T-cell (primary cell): ENCODE measurements at regions not wholly inside any gene's neighbourhood (a gene's known extent, or its start where the extent isn't known, plus 50 kb on each side); places are given as distances from the start of the nearest gene placed in this dataset.

Experiments
- ATAC-seq, 4 experiments: fragments of 200-7000 bp in 3 of 4; fragments of 150-1000 bp in 1 of 4; cut with Tn5 transposase; replicated peaks in 1 of 4; 1 replicate in 3 of 4; 2 replicates in 1 of 4; pipeline ENCODE4 v1.10.0; 2021; ENCODE audit warnings: moderate library complexity in 3 of 4, mild to moderate bottlenecking in 2 of 4, moderate number of reproducible peaks in 1 of 4
- CTCF ChIA-PET, 2 donors: fragments of 300-600 bp; sonication (Branson Sonifier 250); formaldehyde crosslinking; loops; one replicate each; lab custom pipeline; 2022; ENCODE audit warnings: antibody characterized with exemption in 2 of 2; lab: Charles Lee
- POLR2A ChIA-PET, 2 donors: fragments of 300-600 bp; sonication (Branson Sonifier 250); formaldehyde crosslinking; loops; one replicate each; lab custom pipeline; 2022; ENCODE audit warnings: antibody characterized with exemption in 2 of 2; lab: Charles Lee
- DNase-seq, 35 experiments: peaks; one replicate each; pipeline versions ENCODE4 v3.0.0 to v3.0.0-alpha.2; 2013 to 2023
- H3K27ac ChIP-seq: one replicate; pipeline ENCODE4 v1.5.1; 2013; ENCODE audit warnings: low read length
- H3K27me3 ChIP-seq, 2 experiments: replicated peaks in 1 of 2; 1 replicate in 1 of 2; 2 replicates in 1 of 2; pipeline versions ENCODE4 v1.6.1 to v1.7.0; 2013; ENCODE audit warnings: low read length in 1 of 2, mixed read lengths in 1 of 2; ENCODE audit not compliant: control insufficient read depth in 2 of 2, insufficient read depth in 2 of 2; ENCODE audit errors: extremely low read depth in 1 of 2
- H3K36me3 ChIP-seq, 2 donors: 1 replicate in 1 of 2; 2 replicates in 1 of 2; pipeline versions ENCODE4 v1.6.1 to v1.7.0; 2013; ENCODE audit warnings: low read length in 1 of 2; ENCODE audit not compliant: control insufficient read depth in 2 of 2, insufficient read depth in 1 of 2; ENCODE audit errors: extremely low read depth in 1 of 2
- H3K4me1 ChIP-seq, 2 experiments: 1 replicate in 1 of 2; 2 replicates in 1 of 2; pipeline versions ENCODE4 v1.6.1 to v1.7.0; 2013; ENCODE audit warnings: low read length in 2 of 2, mixed read lengths in 1 of 2; ENCODE audit not compliant: insufficient read depth in 2 of 2, control insufficient read depth in 1 of 2; ENCODE audit errors: extremely low read depth in 1 of 2
- H3K4me3 ChIP-seq, 2 donors: 1 replicate in 1 of 2; 2 replicates in 1 of 2; pipeline versions ENCODE4 v1.5.1 to v1.7.0; 2013; ENCODE audit warnings: mild to moderate bottlenecking in 2 of 2, low read length in 1 of 2, moderate library complexity in 1 of 2; ENCODE audit not compliant: control insufficient read depth in 1 of 2; ENCODE audit errors: extremely low read depth in 1 of 2
- H3K9me3 ChIP-seq: 2 replicates; pipeline ENCODE4 v1.7.0; 2013
- H3K27ac Mint-ChIP-seq, 2 donors: one replicate each; pipeline ENCODE4 v1.8.0; 2020 to 2021; ENCODE audit warnings: mild to moderate bottlenecking in 2 of 2, mixed read lengths in 2 of 2
- H3K27me3 Mint-ChIP-seq, 2 donors: one replicate each; pipeline ENCODE4 v1.8.0; 2021 to 2022; ENCODE audit warnings: mixed read lengths in 2 of 2
- H3K36me3 Mint-ChIP-seq: one replicate; pipeline ENCODE4 v1.8.0; 2021; ENCODE audit warnings: mixed read lengths
- H3K4me1 Mint-ChIP-seq, 3 donors: one replicate each; pipeline ENCODE4 v1.8.0; 2020 to 2022; ENCODE audit warnings: mixed read lengths in 3 of 3, mild to moderate bottlenecking in 1 of 3
- H3K4me3 Mint-ChIP-seq, 3 donors: one replicate each; pipeline ENCODE4 v1.8.0; 2020 to 2022; ENCODE audit warnings: mild to moderate bottlenecking in 3 of 3, mixed read lengths in 3 of 3, moderate library complexity in 3 of 3
- H3K9me3 Mint-ChIP-seq, 3 donors: one replicate each; pipeline ENCODE4 v1.8.0; 2020 to 2022; ENCODE audit warnings: mixed read lengths in 3 of 3
- WGBS: methylation state at CpG from one replicate; pipeline ENCODE4 v1.1.5; 2013; ENCODE audit warnings: missing lambda C conversion rate; ENCODE audit not compliant: insufficient coverage; 5-methylcytosine and 5-hydroxymethylcytosine counted together

GRCh38 chr7:27315066-27315465 is 72.5 kb downstream of the EVX1 start:
- ATAC-seq (no peak), DNase-seq (no peak)
- 83% methylated on average over 1 of the region's 5 CpGs for WGBS
- H3K4me1 Mint-ChIP-seq: no peaks in the 10 kb centered on the region
- no peak overlapping the region for H3K4me3 Mint-ChIP-seq
- no peaks in the 10 kb centered on the region for H3K4me1 ChIP-seq
- peaks cover 2 to 7% of the 10 kb centered on the region in 2 experiments for H3K27me3 ChIP-seq
- CTCF ChIA-PET: interaction anchor here in 1 of 2 donors (0.5 kb wide), 1 partner anchor 1176 kb away, joined by 3 read pairs; no protein-coding TSS in a partner anchor
- H3K36me3 ChIP-seq: no peaks in the 10 kb centered on the region
- H3K27ac ChIP-seq: no peak overlapping the region
- no peaks in the 10 kb centered on the region for H3K9me3 ChIP-seq
- no peaks in the 10 kb centered on the region for H3K36me3 Mint-ChIP-seq
- H3K4me3 ChIP-seq: no peak overlapping the region
- H3K9me3 Mint-ChIP-seq: peaks cover 4 to 12% (median 8%) of the 10 kb centered on the region in 3 donors
- H3K27me3 Mint-ChIP-seq: peaks cover 23 to 26% of the 10 kb centered on the region in 2 donors
- no peak overlapping the region for H3K27ac Mint-ChIP-seq
- POLR2A ChIA-PET: interaction anchor here in 1 of 2 donors (0.7 kb wide), 1 partner anchor 216 kb away, joined by 4 read pairs; no protein-coding TSS in a partner anchor

- ATAC-seq: no peak
- CTCF ChIA-PET: interaction anchor here in 1 of 2 donors (0.7 kb wide), 1 partner anchor 759 kb away, joined by 3 read pairs; no protein-coding TSS in a partner anchor
These were observed 73.7 kb downstream of the EVX1 start for GRCh38 chr7:27316311-27316710.

GRCh38 chr7:27324246-27324645 is 81.6 kb downstream of the EVX1 start:
- H3K4me3 Mint-ChIP-seq: no peak overlapping the region
- H3K27me3 Mint-ChIP-seq: peaks cover 11 to 27% of the 10 kb centered on the region in 2 donors
- no peak for DNase-seq
- H3K27ac ChIP-seq: no peak overlapping the region
- ChIA-PET CTCF (no interaction called here), POLR2A (no interaction called here)
- no peak for ATAC-seq
- H3K9me3 ChIP-seq: no peaks in the 10 kb centered on the region
- no peaks in the 10 kb centered on the region for H3K4me1 Mint-ChIP-seq
- no peaks in the 10 kb centered on the region for H3K36me3 Mint-ChIP-seq
- H3K4me1 ChIP-seq: no peaks in the 10 kb centered on the region
- no peak overlapping the region for H3K27ac Mint-ChIP-seq
- H3K9me3 Mint-ChIP-seq: peaks cover 0 to 2% (median under 1%) of the 10 kb centered on the region in 3 donors
- H3K4me3 ChIP-seq: no peak overlapping the region
- H3K36me3 ChIP-seq: no peaks in the 10 kb centered on the region
- H3K27me3 ChIP-seq: peaks cover 0 to 2% of the 10 kb centered on the region in 2 experiments

More at GRCh38 chr7:27316311-27316710, 73.7 kb downstream of the EVX1 start:
- POLR2A ChIA-PET: no interaction called here
- H3K4me3 Mint-ChIP-seq: no peak overlapping the region
- WGBS: 43% methylated on average over 2 of the region's 3 CpGs
- Histone ChIP-seq H3K4me1 (no peaks in the 10 kb centered on the region), H3K36me3 (no peaks in the 10 kb centered on the region), H3K27me3 (peaks cover 2 to 7% of the 10 kb centered on the region in 2 experiments), H3K4me3 (no peak overlapping the region), H3K9me3 (no peaks in the 10 kb centered on the region), H3K27ac (no peak overlapping the region)
- DNase-seq: no peak
- H3K36me3 Mint-ChIP-seq: no peaks in the 10 kb centered on the region
- no peaks in the 10 kb centered on the region for H3K4me1 Mint-ChIP-seq
- H3K9me3 Mint-ChIP-seq: peaks cover 4 to 12% (median 8%) of the 10 kb centered on the region in 3 donors
- peaks cover 18 to 21% of the 10 kb centered on the region in 2 donors for H3K27me3 Mint-ChIP-seq
- H3K27ac Mint-ChIP-seq: no peak overlapping the region

- WGBS: no CpG with 5 or more reads among the region's 1 CpG
- H3K4me1 ChIP-seq: no peaks in the 10 kb centered on the region
- DNase-seq (no peak), ATAC-seq (no peak)
- Mint-ChIP-seq H3K36me3 (no peaks in the 10 kb centered on the region), H3K4me3 (no peak overlapping the region), H3K27ac (no peak overlapping the region), H3K4me1 (no peaks in the 10 kb centered on the region), H3K27me3 (peaks cover 5 to 13% of the 10 kb centered on the region in 2 donors), H3K9me3 (peaks cover 5 to 13% (median 12%) of the 10 kb centered on the region in 3 donors)
- no peak overlapping the region for H3K27ac ChIP-seq
- H3K36me3 ChIP-seq: no peaks in the 10 kb centered on the region
- H3K4me3 ChIP-seq: no peak overlapping the region
- ChIA-PET CTCF (no interaction called here), POLR2A (no interaction called here)
- H3K9me3 ChIP-seq: no peaks in the 10 kb centered on the region
- H3K27me3 ChIP-seq: peaks cover 0 to 2% of the 10 kb centered on the region in 2 experiments
These were observed 87.3 kb downstream of the EVX1 start for GRCh38 chr7:27329909-27330308.

- Histone ChIP-seq H3K9me3 (no peaks in the 10 kb centered on the region), H3K4me1 (no peaks in the 10 kb centered on the region), H3K4me3 (no peak overlapping the region), H3K27ac (no peak overlapping the region), H3K27me3 (peaks cover 0 to 10% of the 10 kb centered on the region in 2 experiments), H3K36me3 (no peaks in the 10 kb centered on the region)
- WGBS: no CpG with 5 or more reads among the region's 2 CpGs
- Mint-ChIP-seq H3K9me3 (no peaks in the 10 kb centered on the region), H3K4me3 (no peak overlapping the region), H3K36me3 (no peaks in the 10 kb centered on the region), H3K4me1 (no peaks in the 10 kb centered on the region), H3K27ac (no peak overlapping the region), H3K27me3 (peaks cover 21 to 31% of the 10 kb centered on the region in 2 donors)
- CTCF ChIA-PET: no interaction called here
- POLR2A ChIA-PET: no interaction called here
- DNase-seq (peak in 1 of 35 experiments; percentile 12), ATAC-seq (no peak)
These were observed 96.9 kb downstream of the EVX1 start for GRCh38 chr7:27339478-27339877.

GRCh38 chr7:27344471-27344870 is 101.9 kb downstream of the EVX1 start:
- Histone ChIP-seq H3K36me3 (no peaks in the 10 kb centered on the region), H3K4me3 (no peak overlapping the region), H3K9me3 (no peaks in the 10 kb centered on the region), H3K27me3 (peaks cover 0 to 3% of the 10 kb centered on the region in 2 experiments), H3K27ac (no peak overlapping the region), H3K4me1 (no peaks in the 10 kb centered on the region)
- Mint-ChIP-seq H3K4me1 (no peaks in the 10 kb centered on the region), H3K9me3 (no peaks in the 10 kb centered on the region), H3K27me3 (peaks cover 27 to 31% of the 10 kb centered on the region in 2 donors), H3K27ac (no peak overlapping the region), H3K36me3 (no peaks in the 10 kb centered on the region), H3K4me3 (no peak overlapping the region)
- POLR2A ChIA-PET: no interaction called here
- CTCF ChIA-PET: interaction anchor here in 1 of 2 donors (0.6 kb wide), 1 partner anchor 148 kb away, joined by 3 read pairs; no protein-coding TSS in a partner anchor
- ATAC-seq: no peak
- no peak for DNase-seq
